ENCODE measurements at regions not wholly inside any gene's neighbourhood (a gene's known extent, or its start where the extent isn't known, plus 50 kb on each side); places are given as distances from the start of the nearest gene placed in this dataset.

DNA sequence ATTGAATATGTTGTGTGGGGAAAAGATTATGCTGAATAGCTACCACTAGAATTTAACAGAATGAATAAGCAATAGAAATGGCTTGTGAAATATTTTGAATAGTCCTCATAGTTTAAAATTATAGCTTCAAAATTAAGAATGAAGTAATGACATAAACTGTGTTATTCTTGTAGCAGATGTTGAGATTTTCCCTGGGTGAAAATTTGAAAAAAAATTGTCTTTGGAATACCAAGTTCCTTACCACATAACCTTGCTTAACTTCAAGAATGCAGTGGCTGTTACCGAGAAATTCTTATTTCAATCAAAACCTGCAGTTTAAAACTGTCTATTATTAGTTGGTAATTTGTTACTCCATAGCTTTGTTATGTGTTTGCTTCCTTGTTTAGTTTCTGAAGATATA, 1268.6 kb downstream of the RAPGEF2 start:
- Mint-ChIP-seq H3K4me3 (no peak overlapping the region), H3K27ac (no peak overlapping the region), H3K27me3 (no peaks in the 10 kb centered on the region), H3K36me3 (no peaks in the 10 kb centered on the region), H3K9me3 (peaks cover 0 to 25% (median 6%) of the 10 kb centered on the region in 5 donors), H3K4me1 (no peaks in the 10 kb centered on the region)
- Histone ChIP-seq H3K4me1 (ENCODE audit: insufficient read depth, low read length) (no peaks in the 10 kb centered on the region), H3K36me3 (ENCODE audit: insufficient read depth, low read length) (no peaks in the 10 kb centered on the region), H3K9me3 (ENCODE audit: low read length) (no peaks in the 10 kb centered on the region), H3K27ac (ENCODE audit: low read depth, low read length) (no peak overlapping the region), H3K27me3 (ENCODE audit: insufficient read depth, low read length, poor library complexity, severe bottlenecking) (no peaks in the 10 kb centered on the region), H3K4me3 (ENCODE audit: low read length) (no peak overlapping the region)
- DNase-seq = no peak
- ChIA-PET CTCF (no interaction called here), POLR2A (no interaction called here)

DNA sequence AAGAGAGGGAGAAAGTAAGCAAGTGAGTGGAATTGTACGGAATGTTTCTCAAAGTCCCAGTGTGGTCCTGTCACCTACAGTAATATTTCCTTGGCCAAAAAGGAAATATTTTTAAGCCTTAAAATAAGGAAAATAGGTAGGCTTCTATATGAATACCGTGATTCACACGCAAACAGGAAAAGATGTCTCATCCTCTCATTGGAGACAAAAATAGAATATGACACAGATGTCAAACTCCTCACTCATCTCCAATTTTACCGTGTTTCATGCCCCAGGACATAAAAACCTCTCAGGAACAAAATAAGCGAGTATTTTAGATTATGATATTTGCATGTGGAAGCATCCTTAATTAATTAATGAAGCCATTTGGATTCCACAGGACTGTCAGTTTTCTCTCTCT, 1269.5 kb downstream of the RAPGEF2 start:
- H3K36me3 ChIP-seq (ENCODE audit: insufficient read depth, low read length) = no peaks in the 10 kb centered on the region
- H3K27me3 Mint-ChIP-seq = no peaks in the 10 kb centered on the region
- H3K9me3 Mint-ChIP-seq = peaks cover 0 to 25% (median 6%) of the 10 kb centered on the region in 5 donors
- no peak overlapping the region for H3K27ac ChIP-seq (ENCODE audit: low read depth, low read length)
- no peaks in the 10 kb centered on the region for H3K36me3 Mint-ChIP-seq
- no peaks in the 10 kb centered on the region for H3K4me1 ChIP-seq (ENCODE audit: insufficient read depth, low read length)
- no peak for DNase-seq
- H3K27ac Mint-ChIP-seq = no peak overlapping the region
- ChIA-PET CTCF (no interaction called here), POLR2A (no interaction called here)
- H3K4me3 ChIP-seq (ENCODE audit: low read length) = no peak overlapping the region
- H3K4me1 Mint-ChIP-seq = no peaks in the 10 kb centered on the region
- no peaks in the 10 kb centered on the region for H3K9me3 ChIP-seq (ENCODE audit: low read length)
- no peak overlapping the region for H3K4me3 Mint-ChIP-seq
- H3K27me3 ChIP-seq (ENCODE audit: insufficient read depth, low read length, poor library complexity, severe bottlenecking) = no peaks in the 10 kb centered on the region

DNA sequence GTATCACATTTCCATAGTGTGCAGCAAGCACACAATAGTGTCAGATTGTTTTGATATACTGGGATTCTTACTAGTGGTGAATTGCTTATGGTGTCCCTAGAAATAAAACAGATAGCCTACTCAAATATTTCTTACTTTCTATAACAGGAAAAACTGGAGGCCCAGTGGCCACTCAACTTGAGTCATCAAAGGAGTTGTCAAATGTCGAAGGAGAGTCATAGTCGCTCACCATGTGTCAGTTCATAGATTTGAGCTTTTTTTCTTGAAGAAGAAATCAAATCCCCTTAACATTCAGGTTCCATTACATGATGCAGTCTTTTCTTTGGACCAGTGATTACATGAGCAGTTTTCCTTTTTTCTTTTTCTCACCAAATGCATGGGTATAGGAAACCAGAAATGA, 1271.0 kb downstream of the RAPGEF2 start:
- H3K27me3 ChIP-seq (ENCODE audit: insufficient read depth, low read length, poor library complexity, severe bottlenecking) = no peaks in the 10 kb centered on the region
- ChIA-PET POLR2A (no interaction called here), CTCF (no interaction called here)
- H3K9me3 ChIP-seq (ENCODE audit: low read length) = no peaks in the 10 kb centered on the region
- no peaks in the 10 kb centered on the region for H3K36me3 ChIP-seq (ENCODE audit: insufficient read depth, low read length)
- no peaks in the 10 kb centered on the region for H3K4me1 Mint-ChIP-seq
- no peak overlapping the region for H3K27ac Mint-ChIP-seq
- H3K4me3 Mint-ChIP-seq = no peak overlapping the region
- H3K4me1 ChIP-seq (ENCODE audit: insufficient read depth, low read length) = no peaks in the 10 kb centered on the region
- no peaks in the 10 kb centered on the region for H3K36me3 Mint-ChIP-seq
- no peaks in the 10 kb centered on the region for H3K27me3 Mint-ChIP-seq
- H3K9me3 Mint-ChIP-seq = peaks cover 0 to 15% (median 6%) of the 10 kb centered on the region in 5 donors
- DNase-seq = no peak
- no peak overlapping the region for H3K4me3 ChIP-seq (ENCODE audit: low read length)
- H3K27ac ChIP-seq (ENCODE audit: low read depth, low read length) = no peak overlapping the region

DNA sequence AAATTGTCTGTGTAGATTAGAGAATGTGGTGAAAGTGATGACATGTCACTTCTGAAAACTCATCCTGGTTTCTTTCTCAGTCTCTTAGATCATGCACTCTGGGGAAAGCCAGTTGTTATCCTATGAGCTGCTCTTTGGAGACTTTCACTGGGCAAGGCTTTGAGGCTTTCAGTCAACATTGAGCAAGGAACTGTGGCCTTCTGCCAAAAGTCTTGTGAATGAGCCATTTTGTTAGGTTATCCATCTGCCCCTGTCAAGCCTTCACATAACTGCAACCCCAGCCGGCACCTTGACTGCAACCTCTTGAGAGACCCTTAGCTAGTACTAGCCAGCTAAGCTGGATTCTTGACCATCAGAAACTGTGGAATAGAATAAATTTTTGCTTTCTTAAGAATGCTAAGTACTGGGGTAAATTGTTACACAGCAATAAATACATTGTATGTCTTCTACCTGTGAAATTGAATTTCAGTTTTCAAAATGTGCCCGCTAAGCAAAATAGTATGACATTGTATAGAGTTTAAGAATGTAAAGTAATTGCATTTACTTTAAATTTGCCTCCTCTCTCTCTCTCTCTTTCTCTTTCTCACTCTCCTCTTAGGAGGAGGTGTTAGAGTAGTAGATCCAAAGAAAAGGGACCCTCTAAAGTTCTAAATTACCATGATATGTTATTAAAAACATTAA, 1273.0 kb downstream of the RAPGEF2 start:
- POLR2A ChIA-PET = no interaction called here
- no peaks in the 10 kb centered on the region for H3K27me3 Mint-ChIP-seq
- no peaks in the 10 kb centered on the region for H3K36me3 Mint-ChIP-seq
- no peaks in the 10 kb centered on the region for H3K4me1 Mint-ChIP-seq
- no peak overlapping the region for H3K4me3 Mint-ChIP-seq
- Histone ChIP-seq H3K27ac (ENCODE audit: low read depth, low read length) (no peak overlapping the region), H3K27me3 (ENCODE audit: insufficient read depth, low read length, poor library complexity, severe bottlenecking) (no peaks in the 10 kb centered on the region), H3K36me3 (ENCODE audit: insufficient read depth, low read length) (no peaks in the 10 kb centered on the region), H3K4me3 (ENCODE audit: low read length) (no peak overlapping the region), H3K4me1 (ENCODE audit: insufficient read depth, low read length) (no peaks in the 10 kb centered on the region), H3K9me3 (ENCODE audit: low read length) (no peaks in the 10 kb centered on the region)
- no peak overlapping the region for H3K27ac Mint-ChIP-seq
- no peak for DNase-seq
- CTCF ChIA-PET = no interaction called here
- peaks cover 0 to 15% (median 2%) of the 10 kb centered on the region in 5 donors for H3K9me3 Mint-ChIP-seq

DNA sequence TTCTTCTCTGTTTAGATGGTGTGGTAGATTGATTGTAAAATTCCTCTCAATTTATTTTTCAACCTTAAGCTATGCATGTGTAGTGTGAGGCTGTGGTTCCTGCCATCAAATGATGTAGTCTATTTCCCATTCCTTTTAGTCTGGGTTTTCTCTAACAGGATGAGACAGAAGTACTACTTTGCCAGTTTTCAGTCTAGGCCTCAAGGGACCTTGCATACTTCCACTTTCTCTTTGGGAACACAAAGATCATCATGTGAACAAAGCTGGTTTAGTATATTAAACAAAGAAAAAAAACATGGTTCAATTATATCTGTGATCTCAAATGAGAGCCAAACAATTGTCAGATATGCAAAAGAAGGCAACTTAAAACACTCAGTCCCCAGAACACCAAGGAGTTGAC, 1284.0 kb downstream of the RAPGEF2 start:
- Mint-ChIP-seq H3K4me1 (no peaks in the 10 kb centered on the region), H3K4me3 (no peak overlapping the region), H3K9me3 (peaks cover 2 to 21% (median 5%) of the 10 kb centered on the region in 5 donors), H3K36me3 (no peaks in the 10 kb centered on the region), H3K27ac (no peak overlapping the region), H3K27me3 (no peaks in the 10 kb centered on the region)
- Histone ChIP-seq H3K4me1 (ENCODE audit: insufficient read depth, low read length) (no peaks in the 10 kb centered on the region), H3K4me3 (ENCODE audit: low read length) (no peak overlapping the region), H3K9me3 (ENCODE audit: low read length) (no peaks in the 10 kb centered on the region), H3K27me3 (ENCODE audit: insufficient read depth, low read length, poor library complexity, severe bottlenecking) (no peaks in the 10 kb centered on the region), H3K36me3 (ENCODE audit: insufficient read depth, low read length) (no peaks in the 10 kb centered on the region), H3K27ac (ENCODE audit: low read depth, low read length) (no peak overlapping the region)
- DNase-seq = no peak
- ChIA-PET POLR2A (no interaction called here), CTCF (no interaction called here)

DNA sequence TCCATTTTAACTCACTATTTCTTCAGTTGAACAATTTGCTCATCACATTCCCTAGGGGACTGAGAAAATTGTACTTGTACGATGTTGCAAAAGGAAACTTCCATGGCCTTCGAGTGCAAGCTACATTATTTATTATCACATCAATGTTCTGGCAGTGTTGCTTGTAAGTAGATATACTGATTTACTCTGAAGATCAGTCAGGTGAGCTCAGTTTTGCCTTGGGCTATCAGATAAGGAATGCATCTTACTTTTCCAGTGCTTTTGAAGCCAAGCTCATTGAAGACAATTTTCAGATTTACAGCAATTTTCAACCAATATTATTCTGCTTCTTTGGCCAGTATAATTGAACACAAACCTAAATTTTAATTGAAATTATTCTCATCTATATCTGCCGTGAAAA, 1296.9 kb downstream of the RAPGEF2 start:
- H3K27ac Mint-ChIP-seq = no peak overlapping the region
- no peak overlapping the region for H3K4me3 Mint-ChIP-seq
- no peaks in the 10 kb centered on the region for H3K4me1 Mint-ChIP-seq
- Histone ChIP-seq H3K27me3 (ENCODE audit: insufficient read depth, low read length, poor library complexity, severe bottlenecking) (no peaks in the 10 kb centered on the region), H3K4me3 (ENCODE audit: low read length) (no peak overlapping the region), H3K36me3 (ENCODE audit: insufficient read depth, low read length) (no peaks in the 10 kb centered on the region), H3K9me3 (ENCODE audit: low read length) (no peaks in the 10 kb centered on the region), H3K4me1 (ENCODE audit: insufficient read depth, low read length) (no peaks in the 10 kb centered on the region), H3K27ac (ENCODE audit: low read depth, low read length) (no peak overlapping the region)
- H3K36me3 Mint-ChIP-seq = no peaks in the 10 kb centered on the region
- POLR2A ChIA-PET = no interaction called here
- DNase-seq = no peak
- H3K9me3 Mint-ChIP-seq = peaks cover 0 to 28% (median 5%) of the 10 kb centered on the region in 5 donors
- H3K27me3 Mint-ChIP-seq = no peaks in the 10 kb centered on the region
- CTCF ChIA-PET = no interaction called here

DNA sequence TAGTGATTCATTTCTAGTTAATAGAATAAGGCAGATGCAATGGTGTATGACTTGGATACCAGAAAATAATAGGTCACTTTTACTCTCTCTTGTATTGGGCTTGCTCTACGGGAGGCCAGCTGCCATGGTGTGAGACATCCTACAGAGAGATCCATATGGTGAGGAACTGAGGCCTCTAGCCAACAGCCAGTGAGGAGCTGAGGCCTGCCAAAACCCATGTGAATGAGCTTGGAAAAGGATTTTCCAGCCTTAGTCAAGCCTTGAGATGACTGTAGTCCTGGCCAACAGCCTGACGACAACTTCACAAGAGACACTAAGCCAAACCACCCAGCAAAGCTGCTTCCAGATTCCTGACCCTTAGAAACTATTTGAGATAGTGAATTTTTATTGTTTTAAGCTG, 1300.2 kb downstream of the RAPGEF2 start:
- H3K4me1 ChIP-seq (ENCODE audit: insufficient read depth, low read length) = no peaks in the 10 kb centered on the region
- ChIA-PET POLR2A (no interaction called here), CTCF (no interaction called here)
- H3K4me3 ChIP-seq (ENCODE audit: low read length) = no peak overlapping the region
- no peak overlapping the region for H3K27ac ChIP-seq (ENCODE audit: low read depth, low read length)
- Mint-ChIP-seq H3K9me3 (peaks cover 5 to 21% (median 8%) of the 10 kb centered on the region in 5 donors), H3K36me3 (no peaks in the 10 kb centered on the region), H3K4me3 (no peak overlapping the region), H3K4me1 (no peaks in the 10 kb centered on the region), H3K27me3 (no peaks in the 10 kb centered on the region), H3K27ac (no peak overlapping the region)
- H3K9me3 ChIP-seq (ENCODE audit: low read length) = no peaks in the 10 kb centered on the region
- DNase-seq = no peak
- H3K27me3 ChIP-seq (ENCODE audit: insufficient read depth, low read length, poor library complexity, severe bottlenecking) = no peaks in the 10 kb centered on the region
- no peaks in the 10 kb centered on the region for H3K36me3 ChIP-seq (ENCODE audit: insufficient read depth, low read length)

DNA sequence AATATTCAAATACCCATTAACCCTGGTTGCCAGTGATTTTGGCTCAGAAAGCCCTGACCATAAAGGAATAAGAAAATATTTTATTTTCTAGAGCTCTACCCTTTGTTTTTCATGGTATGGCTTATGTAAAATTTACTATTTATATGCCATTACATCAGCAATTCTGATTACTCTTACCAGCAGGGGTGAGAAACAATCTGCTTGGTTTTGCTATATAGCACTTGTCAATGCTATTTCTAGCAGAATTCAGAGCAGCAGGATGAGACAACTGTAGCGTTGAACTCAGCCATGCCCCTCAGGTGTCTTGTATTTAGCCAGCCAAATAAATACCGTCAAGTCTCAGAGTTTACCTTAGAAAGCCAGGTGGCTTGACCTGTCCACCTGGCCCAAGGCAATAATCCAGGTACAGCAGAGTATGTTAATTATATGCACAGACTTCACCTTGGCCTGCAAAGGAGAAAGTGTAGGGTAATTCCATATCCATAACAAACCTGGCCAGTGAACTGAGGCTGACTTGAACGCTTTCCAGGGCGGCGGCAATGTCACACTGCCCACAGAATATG, 1303.5 kb downstream of the RAPGEF2 start:
- Mint-ChIP-seq H3K4me1 (no peaks in the 10 kb centered on the region), H3K4me3 (no peak overlapping the region), H3K9me3 (peaks cover 5 to 15% (median 11%) of the 10 kb centered on the region in 5 donors), H3K27ac (no peak overlapping the region), H3K27me3 (no peaks in the 10 kb centered on the region), H3K36me3 (no peaks in the 10 kb centered on the region)
- H3K4me3 ChIP-seq (ENCODE audit: low read length) = no peak overlapping the region
- H3K27ac ChIP-seq (ENCODE audit: low read depth, low read length) = no peak overlapping the region
- H3K9me3 ChIP-seq (ENCODE audit: low read length) = no peaks in the 10 kb centered on the region
- POLR2A ChIA-PET = no interaction called here
- no peak for DNase-seq
- no peaks in the 10 kb centered on the region for H3K27me3 ChIP-seq (ENCODE audit: insufficient read depth, low read length, poor library complexity, severe bottlenecking)
- H3K4me1 ChIP-seq (ENCODE audit: insufficient read depth, low read length) = no peaks in the 10 kb centered on the region
- CTCF ChIA-PET = no interaction called here
- no peaks in the 10 kb centered on the region for H3K36me3 ChIP-seq (ENCODE audit: insufficient read depth, low read length)
